GM12892 (cell line): ENCODE measurements at regions not wholly inside any gene's neighbourhood (a gene's known extent, or its start where the extent isn't known, plus 50 kb on each side); places are given as distances from the start of the nearest gene placed in this dataset.

Experiments
- POLR2A ChIP-seq: IDR thresholded peaks from 2 replicates; pipeline ENCODE4 v1.6.1; 2011; ENCODE audit warnings: low read depth, low read length, control low read depth
- POLR2AphosphoS5 ChIP-seq: IDR thresholded peaks from 2 replicates; pipeline ENCODE4 v1.6.1; 2011; ENCODE audit warnings: low read depth, low read length, control low read depth
- TAF1 ChIP-seq: IDR thresholded peaks from 2 replicates; pipeline ENCODE4 v1.6.1; 2011; ENCODE audit warnings: low read depth, mild to moderate bottlenecking, control low read depth, low read length, borderline replicate concordance

- TF ChIP-seq POLR2AphosphoS5 (no peak), POLR2A (no peak), TAF1 (no peak)
Measured at GRCh38 chr6:149132336-149132735, 185.2 kb upstream of the TAB2 start.
